ENCODE measurements at regions not wholly inside any gene's neighbourhood (a gene's known extent, or its start where the extent isn't known, plus 50 kb on each side); places are given as distances from the start of the nearest gene placed in this dataset.

DNA sequence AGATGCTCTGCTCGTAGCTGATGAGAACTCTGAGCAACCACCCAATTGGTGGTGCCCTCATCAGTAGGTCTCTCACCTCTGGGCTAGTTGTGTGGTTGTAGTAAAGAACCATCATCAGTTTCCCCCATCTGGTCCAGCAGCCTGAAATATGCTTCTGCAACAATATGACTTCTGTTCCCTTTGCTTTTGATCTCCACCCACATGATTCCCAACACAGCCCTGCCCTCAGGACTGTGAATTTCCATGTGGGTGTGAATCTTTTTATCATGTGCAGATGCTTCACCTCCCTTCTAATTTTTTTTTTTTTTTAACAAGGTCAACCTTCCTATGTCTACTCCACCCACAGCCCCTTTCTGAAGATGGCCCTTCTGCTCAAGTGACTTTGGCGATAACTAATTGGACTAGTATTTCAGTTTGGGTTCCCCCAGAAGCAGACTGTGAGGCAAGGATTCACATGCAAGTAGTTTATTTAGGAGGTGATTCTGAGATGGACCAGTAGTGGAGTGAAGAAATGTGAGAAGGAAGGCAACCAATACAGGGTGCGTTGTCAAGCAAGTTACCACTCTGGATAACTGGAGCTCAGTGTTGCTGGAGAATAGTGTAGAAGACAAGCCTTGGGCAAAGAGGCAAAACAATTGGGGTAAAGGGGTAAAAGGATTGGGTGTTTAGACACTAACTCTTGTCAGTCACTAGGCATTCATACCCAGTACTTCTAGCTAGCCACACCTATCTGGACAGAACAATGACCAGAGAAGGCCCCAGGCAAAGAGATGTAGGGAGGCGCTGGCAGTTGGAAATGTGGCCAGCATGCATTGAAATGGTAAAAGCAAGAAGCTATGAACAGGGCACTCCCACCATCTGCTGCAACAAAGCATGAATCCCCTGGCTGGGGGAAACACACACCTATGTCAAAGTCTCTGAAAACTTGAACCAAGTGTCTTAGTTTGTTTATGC lies 466.2 kb downstream of the BCOR start:
- H3K27me3 Mint-ChIP-seq (ENCODE audit: insufficient read depth), result peaks cover 8% of the 10 kb centered on the region
- DNase-seq, result no peak
- H3K9me3 Mint-ChIP-seq, result no peaks in the 10 kb centered on the region
- no peak overlapping the region for H3K4me3 Mint-ChIP-seq
- H3K4me1 Mint-ChIP-seq (ENCODE audit: low read depth), result 0 out of 2 replicates have a peak, but pooled peaks cover 1% of the 10 kb centered on the region
- H3K36me3 Mint-ChIP-seq (ENCODE audit: low read depth), result no peaks in the 10 kb centered on the region
- TF ChIP-seq, protein P1, sequence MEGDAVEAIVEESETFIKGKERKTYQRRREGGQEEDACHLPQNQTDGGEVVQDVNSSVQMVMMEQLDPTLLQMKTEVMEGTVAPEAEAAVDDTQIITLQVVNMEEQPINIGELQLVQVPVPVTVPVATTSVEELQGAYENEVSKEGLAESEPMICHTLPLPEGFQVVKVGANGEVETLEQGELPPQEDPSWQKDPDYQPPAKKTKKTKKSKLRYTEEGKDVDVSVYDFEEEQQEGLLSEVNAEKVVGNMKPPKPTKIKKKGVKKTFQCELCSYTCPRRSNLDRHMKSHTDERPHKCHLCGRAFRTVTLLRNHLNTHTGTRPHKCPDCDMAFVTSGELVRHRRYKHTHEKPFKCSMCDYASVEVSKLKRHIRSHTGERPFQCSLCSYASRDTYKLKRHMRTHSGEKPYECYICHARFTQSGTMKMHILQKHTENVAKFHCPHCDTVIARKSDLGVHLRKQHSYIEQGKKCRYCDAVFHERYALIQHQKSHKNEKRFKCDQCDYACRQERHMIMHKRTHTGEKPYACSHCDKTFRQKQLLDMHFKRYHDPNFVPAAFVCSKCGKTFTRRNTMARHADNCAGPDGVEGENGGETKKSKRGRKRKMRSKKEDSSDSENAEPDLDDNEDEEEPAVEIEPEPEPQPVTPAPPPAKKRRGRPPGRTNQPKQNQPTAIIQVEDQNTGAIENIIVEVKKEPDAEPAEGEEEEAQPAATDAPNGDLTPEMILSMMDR (IDR thresholded peaks at IDR 0.05), result no peak
- no peak overlapping the region for H3K27ac Mint-ChIP-seq

DNA sequence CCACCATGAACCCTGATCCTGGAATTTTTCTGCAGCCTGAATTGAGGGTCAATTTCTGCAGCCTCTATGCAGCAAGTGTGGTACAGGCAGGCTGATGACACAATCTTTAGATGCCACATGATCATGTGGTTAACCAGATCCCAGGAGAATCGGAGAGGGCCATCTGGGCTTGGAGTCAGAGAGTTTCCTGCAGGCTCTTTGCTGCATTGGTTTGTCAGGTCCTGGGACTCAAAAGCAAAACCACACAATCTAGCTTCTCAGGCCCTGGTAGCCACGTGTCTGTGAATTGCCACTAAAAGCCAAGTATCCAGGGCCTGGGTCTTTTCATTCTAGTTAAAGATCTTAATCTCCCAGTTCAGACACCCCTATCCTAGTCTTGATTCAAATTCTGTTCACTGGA lies 464.5 kb downstream of the BCOR start:
- Mint-ChIP-seq H3K9me3 (no peaks in the 10 kb centered on the region), H3K4me3 (no peak overlapping the region), H3K4me1 (ENCODE audit: low read depth) (0 out of 2 replicates have a peak, but pooled peaks cover 4% of the 10 kb centered on the region), H3K27ac (no peak overlapping the region), H3K36me3 (ENCODE audit: low read depth) (no peaks in the 10 kb centered on the region), H3K27me3 (ENCODE audit: insufficient read depth) (peaks cover 6% of the 10 kb centered on the region)
- peak; percentile 3 for DNase-seq
- TF ChIP-seq, protein P1 (IDR thresholded peaks at IDR 0.05), result no peak

DNA sequence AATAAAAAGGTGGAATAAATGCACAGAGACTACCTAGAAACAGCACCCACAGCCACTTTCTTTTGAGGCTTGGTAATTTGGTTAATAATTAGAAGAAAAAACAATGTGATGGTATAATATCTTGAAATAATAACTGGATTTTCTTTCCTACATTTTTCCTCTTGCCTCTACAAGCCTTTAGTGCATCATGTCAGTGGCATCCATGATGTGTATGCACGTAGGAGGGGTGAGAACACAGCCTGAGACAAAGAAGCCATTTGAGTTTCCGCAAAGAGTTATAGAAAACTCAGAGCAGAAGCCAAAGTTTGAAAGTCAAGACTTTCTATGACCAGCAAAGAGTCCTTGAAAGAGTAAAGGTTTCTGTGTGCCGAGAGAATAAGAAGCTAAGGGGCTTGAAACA lies 461.3 kb downstream of the BCOR start:
- TF ChIP-seq, protein P1 (IDR thresholded peaks at IDR 0.05), result no peak
- Mint-ChIP-seq H3K27me3 (ENCODE audit: insufficient read depth) (peaks cover 5% of the 10 kb centered on the region), H3K27ac (no peak overlapping the region), H3K4me3 (no peak overlapping the region), H3K4me1 (ENCODE audit: low read depth) (0 out of 2 replicates have a peak, but pooled peaks cover 4% of the 10 kb centered on the region), H3K36me3 (ENCODE audit: low read depth) (no peaks in the 10 kb centered on the region), H3K9me3 (no peaks in the 10 kb centered on the region)
- no peak for DNase-seq

DNA sequence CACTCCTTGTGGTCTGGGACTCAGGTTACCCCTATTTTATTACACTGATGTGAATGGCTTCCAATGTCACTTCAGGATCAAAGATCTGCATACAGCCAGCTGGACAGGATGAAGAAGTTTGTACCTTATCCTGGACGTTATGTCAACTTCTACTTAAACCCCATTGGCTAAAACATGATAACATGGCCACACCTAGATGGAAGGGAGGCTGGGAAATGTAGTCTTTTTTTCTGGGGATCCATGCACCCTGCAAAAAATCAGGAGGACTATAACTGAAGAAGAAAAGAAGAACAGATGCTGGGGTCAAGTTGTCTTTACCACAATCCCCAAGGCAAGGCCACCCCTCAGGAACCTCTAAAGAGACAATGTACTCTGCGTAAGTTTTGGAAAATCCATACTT lies 459.2 kb downstream of the BCOR start:
- Mint-ChIP-seq H3K4me1 (ENCODE audit: low read depth) (0 out of 2 replicates have a peak, but pooled peaks cover 4% of the 10 kb centered on the region), H3K4me3 (no peak overlapping the region), H3K27me3 (ENCODE audit: insufficient read depth) (peaks cover 11% of the 10 kb centered on the region), H3K9me3 (no peaks in the 10 kb centered on the region), H3K36me3 (ENCODE audit: low read depth) (no peaks in the 10 kb centered on the region), H3K27ac (no peak overlapping the region)
- TF ChIP-seq, protein P1 (IDR thresholded peaks at IDR 0.05), result no peak
- no peak for DNase-seq

DNA sequence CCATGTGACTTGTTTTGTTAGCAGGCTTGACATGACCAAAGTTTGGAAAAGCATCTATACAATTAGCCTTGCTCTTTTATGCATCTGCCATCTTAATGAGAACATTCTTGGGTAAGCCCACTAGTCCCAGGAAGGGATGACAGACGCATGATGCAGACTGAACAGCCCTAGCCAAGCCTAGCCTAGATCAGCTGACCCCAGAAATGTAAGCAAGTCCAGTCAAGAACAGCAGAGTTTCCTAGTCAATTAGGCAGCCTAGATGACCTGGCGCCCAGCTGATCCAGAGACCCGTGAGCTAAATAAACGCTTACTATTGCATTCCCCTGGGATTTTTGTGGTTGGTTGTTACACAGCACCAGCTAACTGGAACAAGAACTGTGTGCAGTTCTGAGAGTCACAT lies 457.9 kb downstream of the BCOR start:
- peaks cover 11% of the 10 kb centered on the region for H3K27me3 Mint-ChIP-seq (ENCODE audit: insufficient read depth)
- TF ChIP-seq, protein P1 (IDR thresholded peaks at IDR 0.05), result no peak
- H3K4me3 Mint-ChIP-seq, result no peak overlapping the region
- H3K4me1 Mint-ChIP-seq (ENCODE audit: low read depth), result 0 out of 2 replicates have a peak, but pooled peaks cover 4% of the 10 kb centered on the region
- no peaks in the 10 kb centered on the region for H3K36me3 Mint-ChIP-seq (ENCODE audit: low read depth)
- no peak for DNase-seq
- H3K9me3 Mint-ChIP-seq, result no peaks in the 10 kb centered on the region
- no peak overlapping the region for H3K27ac Mint-ChIP-seq

All from HFFc6 (cell line).